Body of pancreas (tissue), 4 donors: ENCODE measurements at regions not wholly inside any gene's neighbourhood (a gene's known extent, or its start where the extent isn't known, plus 50 kb on each side); places are given as distances from the start of the nearest gene placed in this dataset.

Experiments
- POLR2A ChIP-seq, 3 donors: fragments of 450-650 bp; IDR thresholded peaks; one replicate each; pipeline ENCODE4 v1.6.1; 2016; ENCODE audit warnings: antibody characterized with exemption in 3 of 3, mild to moderate bottlenecking in 2 of 3
- TF ChIP-seq, protein P1 (sequence below), 7 experiments: fragments of 450-650 bp in 4 of 7; fragments of 200-600 bp in 3 of 7; sonication (generic) in 3 of 7; IDR thresholded peaks; one replicate each; pipeline ENCODE4 v1.5.1; 2016 to 2019; ENCODE audit warnings: antibody characterized with exemption in 7 of 7

GRCh38 chr19:31575846-31576335 is 226.7 kb upstream of the TSHZ3 start:
- no peak for TF ChIP-seq POLR2A (IDR thresholded peaks at IDR 0.05)
- TF ChIP-seq, protein P1, sequence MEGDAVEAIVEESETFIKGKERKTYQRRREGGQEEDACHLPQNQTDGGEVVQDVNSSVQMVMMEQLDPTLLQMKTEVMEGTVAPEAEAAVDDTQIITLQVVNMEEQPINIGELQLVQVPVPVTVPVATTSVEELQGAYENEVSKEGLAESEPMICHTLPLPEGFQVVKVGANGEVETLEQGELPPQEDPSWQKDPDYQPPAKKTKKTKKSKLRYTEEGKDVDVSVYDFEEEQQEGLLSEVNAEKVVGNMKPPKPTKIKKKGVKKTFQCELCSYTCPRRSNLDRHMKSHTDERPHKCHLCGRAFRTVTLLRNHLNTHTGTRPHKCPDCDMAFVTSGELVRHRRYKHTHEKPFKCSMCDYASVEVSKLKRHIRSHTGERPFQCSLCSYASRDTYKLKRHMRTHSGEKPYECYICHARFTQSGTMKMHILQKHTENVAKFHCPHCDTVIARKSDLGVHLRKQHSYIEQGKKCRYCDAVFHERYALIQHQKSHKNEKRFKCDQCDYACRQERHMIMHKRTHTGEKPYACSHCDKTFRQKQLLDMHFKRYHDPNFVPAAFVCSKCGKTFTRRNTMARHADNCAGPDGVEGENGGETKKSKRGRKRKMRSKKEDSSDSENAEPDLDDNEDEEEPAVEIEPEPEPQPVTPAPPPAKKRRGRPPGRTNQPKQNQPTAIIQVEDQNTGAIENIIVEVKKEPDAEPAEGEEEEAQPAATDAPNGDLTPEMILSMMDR (IDR thresholded peaks at IDR 0.05): no peak
